Caco-2 (cell line): ENCODE measurements at regions not wholly inside any gene's neighbourhood (a gene's known extent, or its start where the extent isn't known, plus 50 kb on each side); places are given as distances from the start of the nearest gene placed in this dataset.

Source experiments
- BruUV-seq: library from RNA; stranded (reverse); fragments of 400-500 nt; replicated peaks from 2 replicates; lab custom pipeline; 2021; lab: Mats Ljungman, UMichigan
- CTCF ChIA-PET: fragments of 300-600 bp; sonication (Branson Sonifier 250); formaldehyde crosslinking; loops from one replicate; lab custom pipeline; 2022; ENCODE audit warnings: antibody characterized with exemption; lab: Charles Lee
- POLR2A ChIA-PET: fragments of 300-600 bp; sonication (Branson Sonifier 250); formaldehyde crosslinking; loops from one replicate; lab custom pipeline; 2022; ENCODE audit warnings: antibody characterized with exemption; lab: Charles Lee
- DNase-seq, 2 experiments: peaks; one replicate each; pipeline versions ENCODE4 v3.0.0 to v3.0.0-alpha.2; 2020 to 2022
- H3K27me3 ChIP-seq: replicated peaks from 2 replicates; pipeline ENCODE4 v1.6.0; 2011; ENCODE audit warnings: low read length; ENCODE audit not compliant: control insufficient read depth, insufficient read depth
- H3K36me3 ChIP-seq: 2 replicates; pipeline ENCODE4 v1.5.1; 2011; ENCODE audit warnings: low read length; ENCODE audit not compliant: control insufficient read depth, insufficient read depth
- H3K4me1 ChIP-seq: fragments of 250-450 bp; sonication (Bioruptor Pico); 2 replicates; pipeline ENCODE4 v1.5.1; 2020; ENCODE audit warnings: mild to moderate bottlenecking
- H3K4me3 ChIP-seq: 2 replicates; pipeline ENCODE4 v1.5.1; 2011; ENCODE audit warnings: low read depth, mild to moderate bottlenecking, control low read depth, low read length
- H3K9me3 ChIP-seq: fragments of 250-450 bp; sonication (Bioruptor Pico); 2 replicates; pipeline ENCODE4 v1.5.1; 2020; ENCODE audit warnings: mild to moderate bottlenecking, moderate library complexity
- H3K27ac Mint-ChIP-seq: one replicate; pipeline ENCODE4 v1.8.0; 2022; ENCODE audit warnings: mixed read lengths; ENCODE audit not compliant: unreplicated experiment
- H3K27me3 Mint-ChIP-seq: one replicate; pipeline ENCODE4 v1.8.0; 2022; ENCODE audit warnings: mixed read lengths; ENCODE audit not compliant: insufficient read depth, unreplicated experiment
- H3K36me3 Mint-ChIP-seq: one replicate; pipeline ENCODE4 v1.8.0; 2022; ENCODE audit warnings: mild to moderate bottlenecking, mixed read lengths; ENCODE audit not compliant: insufficient read depth, unreplicated experiment
- H3K4me1 Mint-ChIP-seq: one replicate; pipeline ENCODE4 v1.8.0; 2022; ENCODE audit warnings: low read depth, mixed read lengths; ENCODE audit not compliant: unreplicated experiment
- H3K4me3 Mint-ChIP-seq: one replicate; pipeline ENCODE4 v1.8.0; 2022; ENCODE audit warnings: mild to moderate bottlenecking, moderate library complexity, mixed read lengths; ENCODE audit not compliant: unreplicated experiment
- H3K9me3 Mint-ChIP-seq: one replicate; pipeline ENCODE4 v1.8.0; 2022; ENCODE audit warnings: mixed read lengths; ENCODE audit not compliant: unreplicated experiment
- intact Hi-C: fragments of 100-400 bp; cut with micrococcal nuclease; formaldehyde crosslinking; loops from one replicate; pipeline ENCODE4 v1.10.0; 2022; ENCODE audit not compliant: unreplicated experiment
- TF ChIP-seq, protein P1 (sequence below), 2 experiments: fragments of 200-600 bp in 1 of 2; IDR thresholded peaks; 1 replicate in 1 of 2; 2 replicates in 1 of 2; pipeline versions ENCODE4 v1.5.1 to v1.8.0; 2011 to 2022; ENCODE audit warnings: antibody characterized with exemption in 1 of 2, control low read depth in 1 of 2, inconsistent platforms in 1 of 2, low read depth in 1 of 2, low read length in 1 of 2, mild to moderate bottlenecking in 1 of 2, moderate library complexity in 1 of 2; ENCODE audit not compliant: insufficient read depth in 1 of 2, severe bottlenecking in 1 of 2, unreplicated experiment in 1 of 2

DNA sequence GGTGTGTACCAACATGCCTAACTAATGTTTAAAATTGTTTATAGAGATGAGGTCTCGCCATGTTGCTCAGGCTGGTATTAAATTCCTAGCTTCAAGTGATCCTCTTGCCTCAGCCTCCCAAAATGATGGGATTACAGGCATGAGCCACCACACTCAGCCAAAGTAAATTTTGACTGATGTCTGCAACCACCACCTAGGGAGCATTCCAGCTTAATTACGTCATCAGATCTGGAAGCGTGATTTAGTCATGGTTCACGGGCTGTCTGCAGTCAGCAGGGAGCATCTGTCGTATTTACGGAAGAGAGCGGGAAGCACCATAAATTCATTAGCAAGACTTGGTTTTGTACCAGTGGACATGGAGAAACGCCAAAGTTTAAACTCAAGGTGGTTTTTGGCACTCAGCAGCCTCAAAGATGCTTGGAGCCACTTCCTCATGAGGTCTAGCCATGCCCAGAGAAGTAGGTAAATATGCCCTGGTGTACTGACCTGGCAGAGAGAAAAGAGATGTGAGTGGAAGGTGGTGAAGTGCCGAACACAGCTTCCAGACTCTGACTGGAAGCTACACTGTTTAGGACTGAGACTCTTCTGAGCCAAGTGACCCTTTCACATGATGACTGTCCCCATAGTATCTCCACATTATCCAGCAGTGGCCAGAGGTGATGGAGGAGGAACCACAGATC lies 60.8 kb upstream of the SLC35F3 start:
- no peak overlapping the region for H3K4me3 ChIP-seq
- no peak overlapping the region for H3K4me3 Mint-ChIP-seq
- H3K4me1 ChIP-seq: no peaks in the 10 kb centered on the region
- no peaks in the 10 kb centered on the region for H3K4me1 Mint-ChIP-seq
- ChIA-PET CTCF (no interaction called here), POLR2A (no interaction called here)
- no TSS peak for BruUV-seq
- TF ChIP-seq, protein P1, sequence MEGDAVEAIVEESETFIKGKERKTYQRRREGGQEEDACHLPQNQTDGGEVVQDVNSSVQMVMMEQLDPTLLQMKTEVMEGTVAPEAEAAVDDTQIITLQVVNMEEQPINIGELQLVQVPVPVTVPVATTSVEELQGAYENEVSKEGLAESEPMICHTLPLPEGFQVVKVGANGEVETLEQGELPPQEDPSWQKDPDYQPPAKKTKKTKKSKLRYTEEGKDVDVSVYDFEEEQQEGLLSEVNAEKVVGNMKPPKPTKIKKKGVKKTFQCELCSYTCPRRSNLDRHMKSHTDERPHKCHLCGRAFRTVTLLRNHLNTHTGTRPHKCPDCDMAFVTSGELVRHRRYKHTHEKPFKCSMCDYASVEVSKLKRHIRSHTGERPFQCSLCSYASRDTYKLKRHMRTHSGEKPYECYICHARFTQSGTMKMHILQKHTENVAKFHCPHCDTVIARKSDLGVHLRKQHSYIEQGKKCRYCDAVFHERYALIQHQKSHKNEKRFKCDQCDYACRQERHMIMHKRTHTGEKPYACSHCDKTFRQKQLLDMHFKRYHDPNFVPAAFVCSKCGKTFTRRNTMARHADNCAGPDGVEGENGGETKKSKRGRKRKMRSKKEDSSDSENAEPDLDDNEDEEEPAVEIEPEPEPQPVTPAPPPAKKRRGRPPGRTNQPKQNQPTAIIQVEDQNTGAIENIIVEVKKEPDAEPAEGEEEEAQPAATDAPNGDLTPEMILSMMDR (IDR thresholded peaks at IDR 0.05; ENCODE audit: insufficient read depth in 1 of 2, low read depth in 1 of 2, low read length in 1 of 2, severe bottlenecking in 1 of 2, unreplicated experiment in 1 of 2): no peak
- DNase-seq: no peak
- intact Hi-C loops: no loop called here
- H3K27me3 Mint-ChIP-seq: peaks cover 4% of the 10 kb centered on the region
- no peaks in the 10 kb centered on the region for H3K9me3 Mint-ChIP-seq
- no peak overlapping the region for H3K27ac Mint-ChIP-seq
- no peaks in the 10 kb centered on the region for H3K36me3 Mint-ChIP-seq
- 0 out of 2 replicates have a peak, but pooled peaks cover 2% of the 10 kb centered on the region for H3K27me3 ChIP-seq
- H3K9me3 ChIP-seq: no peaks in the 10 kb centered on the region; the same call in 1 of the 2 replicates
- no peaks in the 10 kb centered on the region for H3K36me3 ChIP-seq

DNA sequence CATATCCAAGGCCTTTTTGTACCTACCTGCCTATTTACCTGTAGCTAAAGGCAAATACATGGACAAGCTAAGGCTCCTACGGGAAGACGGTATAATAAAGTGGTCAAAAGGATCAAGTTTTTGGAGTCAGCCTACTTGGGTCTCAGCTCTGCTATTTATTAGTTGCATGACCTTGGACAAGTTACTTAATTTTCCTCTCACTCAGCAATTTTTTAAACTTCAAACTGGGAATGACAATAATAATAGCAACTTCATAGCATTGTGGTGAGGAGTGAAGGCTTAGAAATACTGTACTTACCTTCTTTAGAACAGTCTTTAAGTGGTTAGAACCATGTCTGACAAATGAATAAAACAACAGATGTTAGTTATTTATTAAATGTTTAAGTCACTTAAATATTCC lies 60.2 kb upstream of the SLC35F3 start:
- POLR2A ChIA-PET: no interaction called here
- Histone ChIP-seq H3K27me3 (0 out of 2 replicates have a peak, but pooled peaks cover 2% of the 10 kb centered on the region), H3K4me3 (no peak overlapping the region), H3K9me3 (no peaks in the 10 kb centered on the region; the same call in 1 of the 2 replicates), H3K4me1 (no peaks in the 10 kb centered on the region), H3K36me3 (no peaks in the 10 kb centered on the region)
- Mint-ChIP-seq H3K36me3 (no peaks in the 10 kb centered on the region), H3K4me3 (no peak overlapping the region), H3K27ac (no peak overlapping the region), H3K4me1 (no peaks in the 10 kb centered on the region), H3K27me3 (peaks cover 4% of the 10 kb centered on the region), H3K9me3 (no peaks in the 10 kb centered on the region)
- DNase-seq: no peak
- CTCF ChIA-PET: no interaction called here
- intact Hi-C loops: no loop called here
- no TSS peak for BruUV-seq
- TF ChIP-seq, protein P1 (IDR thresholded peaks at IDR 0.05; ENCODE audit: insufficient read depth in 1 of 2, low read depth in 1 of 2, low read length in 1 of 2, severe bottlenecking in 1 of 2, unreplicated experiment in 1 of 2): no peak

DNA sequence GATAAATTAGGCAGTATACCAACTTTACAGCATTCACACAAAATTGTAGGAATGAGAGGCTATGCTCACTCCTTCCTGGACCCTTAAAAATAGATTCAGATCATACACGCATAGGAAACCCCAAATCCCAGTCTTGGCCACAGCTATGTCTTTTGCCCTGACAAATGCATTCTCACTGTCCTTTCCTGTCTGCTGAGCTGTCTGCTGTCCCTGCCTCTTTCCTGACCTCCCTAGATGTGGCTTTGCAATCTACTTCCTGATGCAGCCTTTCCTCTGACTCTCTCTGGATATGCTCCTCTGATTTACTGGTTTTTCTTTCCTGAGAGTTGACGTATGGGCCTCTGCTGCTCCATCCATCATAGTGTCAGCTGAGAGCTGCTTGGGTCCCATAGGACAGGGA lies 59.8 kb upstream of the SLC35F3 start:
- Histone ChIP-seq H3K4me3 (no peak overlapping the region), H3K4me1 (no peaks in the 10 kb centered on the region), H3K9me3 (no peaks in the 10 kb centered on the region; the same call in 1 of the 2 replicates), H3K27me3 (0 out of 2 replicates have a peak, but pooled peaks cover 2% of the 10 kb centered on the region), H3K36me3 (no peaks in the 10 kb centered on the region)
- Mint-ChIP-seq H3K36me3 (no peaks in the 10 kb centered on the region), H3K4me3 (no peak overlapping the region), H3K27me3 (peaks cover 4% of the 10 kb centered on the region), H3K4me1 (no peaks in the 10 kb centered on the region), H3K27ac (no peak overlapping the region), H3K9me3 (no peaks in the 10 kb centered on the region)
- no peak for DNase-seq
- TF ChIP-seq, protein P1 (IDR thresholded peaks at IDR 0.05; ENCODE audit: insufficient read depth in 1 of 2, low read depth in 1 of 2, low read length in 1 of 2, severe bottlenecking in 1 of 2, unreplicated experiment in 1 of 2): no peak
- no TSS peak for BruUV-seq
- CTCF ChIA-PET: no interaction called here
- POLR2A ChIA-PET: no interaction called here
- intact Hi-C loops: no loop called here
